ENCODE measurements at regions not wholly inside any gene's neighbourhood (a gene's known extent, or its start where the extent isn't known, plus 50 kb on each side); places are given as distances from the start of the nearest gene placed in this dataset.

GRCh38 chr7:9175871-9176270, 742.5 kb downstream of the NXPH1 start:
- no peak for TF ChIP-seq CTCF (IDR thresholded peaks at IDR 0.05; ENCODE audit: insufficient read depth, low read length)
- DNase-seq (ENCODE audit: low read depth) = no peak
- no peak overlapping the region for H3K4me3 ChIP-seq (ENCODE audit: low read depth, low read length)

- no peak for DNase-seq (ENCODE audit: low read depth)
- TF ChIP-seq CTCF (IDR thresholded peaks at IDR 0.05; ENCODE audit: insufficient read depth, low read length) = no peak
Measured at GRCh38 chr7:9181356-9181755, 747.9 kb downstream of the NXPH1 start.

GRCh38 chr7:9186730-9187129, 753.3 kb downstream of the NXPH1 start:
- TF ChIP-seq CTCF (IDR thresholded peaks at IDR 0.05; ENCODE audit: insufficient read depth, low read length) = no peak
- H3K4me3 ChIP-seq (ENCODE audit: low read depth, low read length) = no peak overlapping the region
- DNase-seq (ENCODE audit: low read depth) = no peak

More at GRCh38 chr7:9181356-9181755, 747.9 kb downstream of the NXPH1 start:
- H3K4me3 ChIP-seq (ENCODE audit: low read depth, low read length) = no peak overlapping the region

- no peak for TF ChIP-seq CTCF (IDR thresholded peaks at IDR 0.05; ENCODE audit: insufficient read depth, low read length)
- H3K4me3 ChIP-seq (ENCODE audit: low read depth, low read length) = no peak overlapping the region
Measured at GRCh38 chr7:9189703-9190102, 756.3 kb downstream of the NXPH1 start.

GRCh38 chr7:9192969-9193368, 759.6 kb downstream of the NXPH1 start:
- DNase-seq (ENCODE audit: low read depth) = no peak
- no peak for TF ChIP-seq CTCF (IDR thresholded peaks at IDR 0.05; ENCODE audit: insufficient read depth, low read length)
- no peak overlapping the region for H3K4me3 ChIP-seq (ENCODE audit: low read depth, low read length)

More at GRCh38 chr7:9189703-9190102, 756.3 kb downstream of the NXPH1 start:
- no peak for DNase-seq (ENCODE audit: low read depth)

GRCh38 chr7:9200626-9201025, 767.2 kb downstream of the NXPH1 start:
- H3K4me3 ChIP-seq (ENCODE audit: low read depth, low read length) = no peak overlapping the region
- no peak for TF ChIP-seq CTCF (IDR thresholded peaks at IDR 0.05; ENCODE audit: insufficient read depth, low read length)
- no peak for DNase-seq (ENCODE audit: low read depth)

- TF ChIP-seq CTCF (IDR thresholded peaks at IDR 0.05; ENCODE audit: insufficient read depth, low read length) = no peak
- H3K4me3 ChIP-seq (ENCODE audit: low read depth, low read length) = no peak overlapping the region
- DNase-seq (ENCODE audit: low read depth) = no peak
Measured at GRCh38 chr7:9201928-9202327, 768.5 kb downstream of the NXPH1 start.
